Fibroblast of skin of right quadriceps (primary cell): ENCODE measurements at regions not wholly inside any gene's neighbourhood (a gene's known extent, or its start where the extent isn't known, plus 50 kb on each side); places are given as distances from the start of the nearest gene placed in this dataset.

Source experiments
- DNase-seq: peaks from one replicate; pipeline ENCODE4 v3.0.0-alpha.2; 2013

DNA sequence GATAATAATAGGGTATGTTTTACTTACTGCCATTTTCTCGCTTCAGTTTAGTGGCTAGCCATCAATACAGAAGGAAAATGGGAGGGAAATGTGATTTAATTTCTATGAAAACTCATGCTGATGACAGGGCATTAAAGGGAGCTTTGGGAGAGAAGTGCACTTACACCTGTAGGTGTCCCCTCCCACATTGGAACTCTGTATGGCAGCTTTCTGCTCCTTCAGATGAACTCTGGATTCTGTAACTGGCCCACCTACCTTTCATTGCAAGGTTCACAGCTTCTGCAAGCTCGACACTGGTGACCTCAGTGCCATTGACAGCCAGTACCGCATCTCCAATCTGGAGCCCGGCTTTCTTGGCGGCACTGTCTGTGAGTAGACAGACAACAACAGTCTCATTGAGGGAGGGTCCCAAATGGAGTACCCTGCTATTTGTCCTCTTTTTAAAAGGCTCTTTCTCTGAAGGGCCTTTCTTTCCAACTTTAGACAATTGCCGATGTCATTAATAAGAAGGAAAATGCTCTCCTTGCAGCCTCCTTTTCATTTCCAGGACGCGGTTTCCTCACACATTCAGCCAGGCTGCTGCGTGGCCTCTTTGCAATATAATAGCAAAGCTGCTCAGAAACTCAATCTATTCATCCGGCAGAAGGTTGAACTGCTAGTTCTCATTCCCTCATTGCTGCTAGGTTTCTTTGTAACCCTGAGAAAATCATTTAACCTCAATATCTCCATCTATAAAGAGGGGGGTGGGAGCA is 63.6 kb downstream of the NUDT12 start:
- DNase-seq = no peak

- peak; percentile 10 for DNase-seq
Measured at GRCh38 chr5:103498211-103498610, 64.4 kb downstream of the NUDT12 start.

GRCh38 chr5:103497781-103498180 is 64.8 kb downstream of the NUDT12 start:
- no peak for DNase-seq

DNA sequence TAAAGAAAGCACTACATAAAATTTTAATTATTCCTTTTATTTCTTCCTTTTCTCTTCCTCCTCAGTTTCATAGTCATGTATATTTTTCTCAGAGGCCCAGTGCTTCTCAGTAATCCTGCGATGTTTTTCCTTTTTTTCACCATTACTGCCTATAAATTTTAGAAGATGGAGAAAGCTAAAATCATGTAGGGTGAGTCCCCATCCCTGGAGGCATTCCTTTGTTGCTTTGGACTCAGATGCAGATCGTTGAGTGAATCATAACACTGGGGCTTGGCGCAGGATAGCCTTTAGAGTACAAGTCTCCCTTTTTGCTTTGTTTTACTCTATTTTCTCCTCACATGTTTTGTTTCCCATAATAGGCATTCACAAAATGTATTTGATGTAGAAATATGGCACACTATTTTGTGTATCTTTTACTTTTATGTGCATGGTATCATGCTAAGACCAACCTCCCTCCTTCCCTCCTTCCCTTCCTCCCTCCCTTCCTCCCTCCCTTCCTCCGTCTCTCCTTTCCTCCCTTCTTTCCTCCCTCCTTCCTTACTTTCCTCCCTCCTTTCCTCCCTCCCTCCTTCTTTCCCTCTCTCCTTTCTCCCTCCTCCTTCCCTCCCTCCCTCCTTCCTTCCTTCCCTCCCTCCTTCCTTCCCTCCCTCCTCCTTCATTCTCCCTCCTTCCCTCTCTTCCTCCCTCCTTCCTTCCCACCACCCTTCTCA is 72.4 kb downstream of the NUDT12 start:
- no peak for DNase-seq

DNA sequence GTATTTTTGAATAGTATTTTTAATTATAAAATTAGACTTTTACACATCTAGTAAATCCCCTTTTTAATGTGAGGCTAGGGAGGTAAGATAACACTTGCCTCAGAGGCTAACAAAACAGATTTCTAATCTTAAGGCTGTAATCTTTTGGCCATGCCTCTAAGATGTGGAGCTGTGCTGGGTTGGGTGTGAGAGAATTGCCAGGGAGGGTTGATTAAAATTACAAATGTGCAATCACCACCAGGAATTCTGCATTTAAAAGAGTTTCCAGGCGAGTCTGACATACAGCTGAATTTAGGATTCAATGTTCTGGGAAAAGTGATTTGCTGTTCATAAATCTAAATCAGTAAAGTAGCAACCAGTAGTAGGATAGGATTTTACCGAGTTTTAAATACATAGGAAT is 73.3 kb downstream of the NUDT12 start:
- no peak for DNase-seq

- DNase-seq = no peak
Measured at GRCh38 chr5:103487822-103488493, 74.6 kb downstream of the NUDT12 start.

DNA sequence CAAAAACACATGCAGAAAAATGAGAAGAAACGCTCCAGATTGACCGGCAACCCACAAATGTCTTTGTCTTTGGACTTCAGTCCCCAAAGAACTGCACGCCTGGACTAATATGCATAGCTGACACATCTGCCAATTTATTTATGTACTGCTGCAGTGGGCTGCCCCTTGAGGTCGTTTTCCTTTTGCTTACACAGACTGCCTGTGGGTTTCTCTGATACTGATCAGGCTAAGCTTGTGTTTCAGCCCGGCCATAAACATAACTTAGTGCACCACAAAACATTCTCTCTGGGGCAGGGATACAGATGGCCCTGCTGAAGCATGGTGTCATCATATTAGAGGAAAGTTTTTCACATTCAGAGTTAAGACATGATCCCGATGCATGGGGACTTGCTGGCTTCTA is 75.4 kb downstream of the NUDT12 start:
- peak; percentile 64 for DNase-seq

DNA sequence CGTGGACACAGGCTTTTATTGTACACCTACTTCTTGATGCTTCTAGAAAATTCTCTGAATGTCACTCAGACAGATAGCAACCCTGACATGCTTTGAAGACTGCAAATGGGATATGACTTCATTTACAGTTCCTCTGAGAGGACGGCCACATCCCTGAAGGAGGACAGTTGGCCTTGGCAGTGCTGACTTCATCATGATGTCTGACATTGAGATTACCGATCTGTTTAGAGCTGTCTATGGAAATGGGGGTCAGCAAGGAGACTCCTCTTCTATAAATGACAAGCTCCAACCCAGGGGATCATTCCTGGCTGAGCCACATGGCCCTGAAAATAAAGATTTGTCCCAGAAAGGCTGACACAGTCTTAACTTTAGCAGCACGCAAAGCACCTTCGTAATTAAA is 75.8 kb downstream of the NUDT12 start:
- DNase-seq = no peak

GRCh38 chr5:103480246-103480645 is 82.3 kb downstream of the NUDT12 start:
- DNase-seq = no peak

DNA sequence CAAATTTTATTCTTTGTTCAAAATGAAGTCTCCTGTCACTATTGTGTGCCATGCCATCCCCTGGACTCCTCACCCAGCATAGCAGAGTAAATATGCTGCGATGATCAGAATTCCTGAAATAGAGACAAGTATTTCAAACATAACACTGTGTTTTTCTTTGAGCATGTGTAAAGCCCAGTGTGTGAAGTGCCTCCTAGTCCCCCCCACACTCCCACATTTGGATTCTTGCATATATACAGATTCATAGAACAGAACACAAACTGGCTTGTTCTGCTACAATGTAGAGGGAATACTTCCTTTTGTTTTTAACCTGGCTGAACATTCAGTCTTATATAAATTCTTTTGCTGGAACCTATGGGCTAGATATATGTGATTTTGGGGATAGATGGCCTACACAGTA is 84.9 kb downstream of the NUDT12 start:
- no peak for DNase-seq

GRCh38 chr5:103476811-103477210 is 85.8 kb downstream of the NUDT12 start:
- no peak for DNase-seq

- peak; percentile 51 for DNase-seq
Measured at GRCh38 chr5:103475629-103476240, 86.9 kb downstream of the NUDT12 start.

GRCh38 chr5:103474677-103475076 is 87.9 kb downstream of the NUDT12 start:
- no peak for DNase-seq

DNA sequence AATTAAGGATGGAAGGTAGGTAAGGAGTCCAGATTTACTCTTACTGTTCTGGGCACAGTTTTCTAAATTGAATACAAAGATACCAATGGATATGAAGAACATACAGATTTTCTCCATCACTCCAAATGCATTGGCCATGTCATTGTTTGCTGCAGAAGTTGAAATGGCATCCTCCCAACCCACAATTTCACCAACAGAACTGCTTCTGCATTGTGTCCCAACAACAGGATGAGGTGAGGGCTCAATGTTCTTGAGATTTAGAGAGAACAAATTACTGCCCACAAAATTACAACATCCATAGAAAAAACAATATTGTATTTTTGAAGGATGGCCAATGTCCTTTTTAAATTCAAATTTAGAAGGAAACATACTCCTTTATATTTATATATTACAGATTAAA is 88.9 kb downstream of the NUDT12 start:
- no peak for DNase-seq

DNA sequence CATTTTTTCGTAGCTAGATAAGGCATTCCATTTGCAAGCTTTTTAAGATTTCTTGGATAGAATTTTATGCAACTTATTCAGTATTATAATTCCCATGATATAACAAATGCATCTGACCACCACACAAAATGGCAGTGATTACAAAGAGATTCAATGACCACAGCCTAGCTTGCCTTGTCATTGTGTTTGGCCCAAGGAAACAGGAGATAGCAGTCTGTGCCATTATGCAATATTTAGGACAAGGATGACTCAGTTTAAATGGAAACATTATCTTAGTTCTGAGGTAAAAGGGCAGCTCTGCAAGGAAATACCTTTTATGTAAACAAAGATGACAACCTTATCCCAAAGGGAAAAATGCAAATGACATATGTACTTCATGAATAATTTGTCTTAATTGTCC is 89.8 kb downstream of the NUDT12 start:
- peak; percentile 27 for DNase-seq

- no peak for DNase-seq
Measured at GRCh38 chr5:103472265-103472664, 90.3 kb downstream of the NUDT12 start.

DNA sequence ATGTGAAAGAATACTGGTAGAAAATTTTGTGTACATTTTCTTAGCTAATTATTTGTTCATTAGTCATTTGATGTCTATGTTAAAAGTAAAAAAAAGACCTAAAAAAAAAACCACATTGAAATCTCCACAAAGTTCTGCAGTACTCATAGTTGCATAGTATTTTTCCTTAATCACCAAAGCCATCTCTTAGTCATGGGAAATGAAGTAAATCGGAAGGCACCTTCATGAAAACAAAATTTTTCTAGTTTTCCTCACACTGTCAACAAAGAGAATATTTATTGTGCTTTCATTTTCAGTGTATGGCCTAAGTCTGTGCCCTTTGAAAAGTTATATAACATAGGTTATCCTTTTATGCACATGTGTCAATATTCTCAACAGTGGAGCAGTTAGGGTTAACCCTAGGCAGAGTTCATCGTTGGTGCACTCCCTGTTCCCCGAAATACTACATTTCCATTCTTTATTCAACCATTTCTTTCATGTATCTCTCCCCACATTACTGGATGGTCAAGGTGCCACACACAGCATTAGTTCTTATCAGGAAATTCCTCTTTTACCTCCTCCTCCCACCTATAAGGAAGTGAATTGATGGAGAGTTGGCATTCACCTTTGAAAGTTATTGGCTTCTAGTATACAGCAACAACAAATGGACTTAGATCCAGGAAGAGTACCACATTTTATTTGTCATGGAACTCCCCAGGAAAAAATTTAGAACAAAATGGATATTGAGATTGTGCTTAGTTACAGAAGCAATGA is 93.1 kb downstream of the NUDT12 start:
- DNase-seq = peak; percentile 55

GRCh38 chr5:103467831-103468230 is 94.8 kb downstream of the NUDT12 start:
- DNase-seq = no peak

DNA sequence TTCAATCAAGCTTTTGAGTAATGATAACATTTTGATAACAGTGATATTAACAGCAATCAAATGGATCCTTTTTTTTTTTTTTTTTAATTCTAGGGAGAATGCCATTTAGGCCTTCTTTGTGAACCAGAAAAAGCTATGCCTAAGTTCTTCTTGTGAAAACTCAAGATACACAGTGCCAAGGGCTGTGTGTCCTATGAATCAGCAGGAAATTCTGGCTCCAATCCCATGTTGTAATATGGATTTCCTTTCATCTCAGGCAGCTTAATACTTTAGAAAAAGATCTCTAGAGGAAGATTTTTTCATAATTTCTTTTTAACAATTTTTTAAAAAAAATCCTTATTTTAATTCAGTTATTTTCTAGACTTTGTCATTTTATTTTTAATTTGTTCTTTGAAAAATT is 96.1 kb downstream of the NUDT12 start:
- DNase-seq = peak; percentile 53

DNA sequence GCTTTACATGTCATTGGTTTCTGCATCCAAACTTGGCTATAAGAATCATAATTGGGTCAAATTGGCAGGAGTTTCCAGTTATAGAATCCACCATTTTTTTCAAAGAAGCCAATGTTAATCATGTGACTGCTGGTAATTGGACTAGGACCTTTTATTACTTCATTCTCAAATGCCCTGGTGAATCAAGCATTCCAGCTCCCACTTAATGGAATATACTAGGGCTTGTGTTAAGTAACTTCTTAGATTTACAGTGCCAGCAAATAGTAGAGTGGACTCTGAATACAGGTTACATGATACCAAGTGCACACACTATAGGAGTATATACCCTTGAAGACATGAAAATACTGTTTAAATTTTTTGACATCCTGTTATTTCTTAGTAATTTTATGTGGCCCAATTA is 96.7 kb downstream of the NUDT12 start:
- DNase-seq = no peak

DNA sequence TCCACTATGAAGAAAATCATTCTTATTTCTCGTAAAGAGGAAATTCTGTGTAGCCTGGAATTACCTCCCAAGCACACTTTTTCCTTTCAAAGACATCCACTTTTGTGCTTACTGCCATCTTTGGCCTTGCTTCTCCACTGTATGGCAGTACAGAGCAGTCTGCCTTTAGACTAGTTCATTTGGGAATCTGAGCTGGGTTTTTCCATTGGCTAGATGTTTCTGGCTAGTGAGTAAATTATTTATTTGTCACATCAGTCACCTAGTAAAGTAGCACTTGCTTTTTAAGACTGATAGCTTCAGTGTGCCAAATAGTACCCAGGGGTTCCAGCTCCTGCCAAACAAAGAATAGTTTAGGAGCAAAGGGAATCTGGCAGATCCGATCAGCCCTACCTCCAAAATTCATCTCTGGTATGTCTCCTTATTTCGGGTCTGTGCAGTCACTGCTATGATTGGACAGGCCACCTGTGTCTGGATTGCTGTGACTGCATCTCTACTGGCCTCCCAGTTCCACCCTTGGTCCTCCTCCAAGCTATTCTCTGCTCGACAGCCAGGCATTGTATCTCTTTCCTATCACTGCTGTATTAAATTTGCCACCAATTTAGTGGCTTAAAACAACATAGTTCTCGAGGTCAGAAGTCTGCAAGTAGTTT is 97.6 kb downstream of the NUDT12 start:
- DNase-seq = no peak

DNA sequence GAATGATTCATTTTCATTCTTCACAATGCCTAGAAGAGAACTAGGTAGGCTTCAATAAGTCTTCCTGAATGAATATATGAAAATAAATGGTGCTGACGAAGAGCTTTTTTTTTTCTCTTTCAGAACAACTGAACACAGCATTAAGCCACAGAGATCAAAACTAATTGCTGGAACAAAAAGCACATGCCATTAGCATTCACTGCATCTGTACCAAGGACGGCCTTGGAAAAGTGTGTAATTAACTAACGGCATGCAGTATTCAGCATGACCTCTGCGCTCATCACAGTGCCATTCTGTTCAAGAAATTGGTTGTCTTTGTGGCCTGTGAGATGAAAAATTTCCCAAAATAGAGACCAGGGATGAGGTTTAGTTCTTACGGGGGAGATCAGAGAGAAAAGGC is 99.3 kb downstream of the NUDT12 start:
- no peak for DNase-seq
